MM.1S (cell line): ENCODE measurements at regions not wholly inside any gene's neighbourhood (a gene's known extent, or its start where the extent isn't known, plus 50 kb on each side); places are given as distances from the start of the nearest gene placed in this dataset.

Source experiments
- DNase-seq: peaks from one replicate; pipeline ENCODE4 v3.0.0-alpha.2; 2015
- H2AFZ ChIP-seq: fragments of 300-600 bp; sonication (generic); 2 replicates; pipeline ENCODE4 v1.6.0; 2016; ENCODE audit warnings: antibody characterized with exemption, low read length
- H3F3A ChIP-seq: fragments of 300-600 bp; sonication (generic); 2 replicates; pipeline ENCODE4 v1.6.1; 2016; ENCODE audit warnings: mild to moderate bottlenecking, antibody characterized with exemption, low read length, moderate library complexity, mixed read lengths; ENCODE audit not compliant: insufficient read depth
- H3K27ac ChIP-seq: fragments of 300-600 bp; sonication (generic); 2 replicates; pipeline ENCODE4 v1.5.1; 2016; ENCODE audit warnings: mild to moderate bottlenecking, low read length
- H3K27me3 ChIP-seq: fragments of 300-600 bp; sonication (generic); replicated peaks from 2 replicates; pipeline ENCODE4 v1.6.0; 2016; ENCODE audit warnings: low read length; ENCODE audit not compliant: insufficient read depth
- H3K36me3 ChIP-seq: fragments of 300-600 bp; sonication (generic); replicated peaks from 2 replicates; pipeline ENCODE4 v1.6.1; 2016; ENCODE audit warnings: mild to moderate bottlenecking, low read length, mixed read lengths; ENCODE audit not compliant: insufficient read depth
- H3K4me1 ChIP-seq: fragments of 300-600 bp; sonication (generic); 2 replicates; pipeline ENCODE4 v1.6.1; 2016; ENCODE audit warnings: low read length, mixed read lengths
- H3K4me2 ChIP-seq: fragments of 300-600 bp; sonication (generic); 2 replicates; pipeline ENCODE4 v1.6.0; 2016; ENCODE audit warnings: low read depth, low read length
- H3K4me3 ChIP-seq: fragments of 300-600 bp; sonication (generic); 2 replicates; pipeline ENCODE4 v1.5.1; 2016; ENCODE audit warnings: low read length, mixed read lengths
- H3K79me2 ChIP-seq: fragments of 300-600 bp; sonication (generic); 2 replicates; pipeline ENCODE4 v1.6.1; 2016; ENCODE audit warnings: mixed run types, low read length, mixed read lengths
- H3K9ac ChIP-seq: fragments of 300-600 bp; sonication (generic); 2 replicates; pipeline ENCODE4 v1.6.1; 2016; ENCODE audit warnings: low read length, mixed read lengths
- H3K9me2 ChIP-seq: fragments of 300-600 bp; sonication (generic); replicated peaks from 2 replicates; pipeline ENCODE4 v1.6.1; 2016; ENCODE audit warnings: mild to moderate bottlenecking, low read length, mixed read lengths; ENCODE audit not compliant: insufficient read depth
- H3K9me3 ChIP-seq: fragments of 300-600 bp; sonication (generic); replicated peaks from 2 replicates; pipeline ENCODE4 v1.6.1; 2016; ENCODE audit warnings: mild to moderate bottlenecking, low read length, mixed read lengths; ENCODE audit not compliant: insufficient read depth
- H4K20me1 ChIP-seq: fragments of 300-600 bp; sonication (generic); 2 replicates; pipeline ENCODE4 v1.6.1; 2016; ENCODE audit warnings: mild to moderate bottlenecking, low read length, moderate library complexity, mixed read lengths; ENCODE audit not compliant: insufficient read depth
- EZH2 ChIP-seq: fragments of 300-600 bp; sonication (generic); optimal IDR thresholded peaks from 2 replicates; pipeline ENCODE3; 2017; ENCODE audit warnings: low read depth, mild to moderate bottlenecking, antibody characterized with exemption, low read length, mixed read lengths
- EZH2phosphoT487 ChIP-seq: fragments of 300-600 bp; sonication (generic); IDR thresholded peaks from 2 replicates; pipeline ENCODE4 v1.6.1; 2018; ENCODE audit warnings: antibody characterized with exemption, low read length
- TF ChIP-seq, protein P1 (sequence below): fragments of 300-600 bp; sonication (generic); IDR thresholded peaks from 2 replicates; pipeline ENCODE4 v1.5.1; 2016; ENCODE audit warnings: antibody characterized with exemption, low read length, mixed read lengths

DNA sequence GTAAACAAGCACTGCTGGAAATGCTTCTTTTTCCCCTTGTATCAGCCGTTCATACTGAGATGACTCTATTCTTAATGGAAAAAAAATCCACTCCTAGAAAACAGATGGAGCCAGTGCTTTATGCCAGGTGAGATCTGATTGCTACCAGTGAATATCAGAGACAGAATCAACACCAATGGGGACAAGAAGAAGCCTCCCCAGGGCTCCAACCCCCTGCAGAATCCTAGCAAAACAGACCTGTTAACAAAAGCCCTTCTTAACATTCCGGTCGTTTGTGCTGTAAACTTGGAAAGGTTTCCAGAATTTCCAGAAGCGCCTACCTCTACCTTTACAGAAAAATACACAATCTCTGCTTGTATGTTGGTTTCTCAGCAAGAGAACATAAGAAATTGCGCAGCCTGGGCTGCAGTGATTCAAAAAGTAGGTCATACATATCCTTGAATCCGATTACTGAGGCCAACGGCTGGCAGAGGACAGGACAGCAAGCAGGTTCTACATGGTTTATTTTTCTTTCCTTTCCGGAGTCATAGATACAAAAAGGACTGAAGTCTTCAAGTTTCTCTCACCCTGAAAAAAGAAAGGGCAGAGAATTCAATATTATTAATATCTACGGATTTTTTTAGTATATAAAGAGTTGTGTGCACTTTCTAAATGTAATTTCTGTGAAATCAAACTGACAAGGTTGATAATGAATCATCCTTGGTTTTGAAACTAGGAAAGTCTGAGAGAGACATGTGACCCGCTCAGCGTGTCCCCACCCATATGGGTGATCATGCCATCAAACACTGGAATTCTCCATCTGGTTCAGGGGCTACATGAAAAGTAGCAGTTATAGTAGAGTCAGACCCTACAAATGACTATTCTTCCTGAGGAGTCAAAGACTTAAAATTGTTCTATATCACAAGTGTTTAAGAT, 266.7 kb upstream of the MGAT5 start:
- DNase-seq, result no peak
- Histone ChIP-seq H3K79me2 (no peaks in the 10 kb centered on the region), H3K4me2 (no peak overlapping the region), H3K9me3 (no peaks in the 10 kb centered on the region), H3K27me3 (no peaks in the 10 kb centered on the region), H3K36me3 (no peaks in the 10 kb centered on the region), H3F3A (no peaks in the 10 kb centered on the region), H4K20me1 (no peaks in the 10 kb centered on the region), H3K9me2 (no peaks in the 10 kb centered on the region), H3K4me3 (no peak overlapping the region), H3K4me1 (peaks cover 5% of the 10 kb centered on the region; the same call in 1 of the 2 replicates), H3K9ac (no peak overlapping the region), H2AFZ (no peak overlapping the region), H3K27ac (no peak overlapping the region)
- TF ChIP-seq EZH2 (no peak), EZH2phosphoT487 (no peak)
- TF ChIP-seq, protein P1, sequence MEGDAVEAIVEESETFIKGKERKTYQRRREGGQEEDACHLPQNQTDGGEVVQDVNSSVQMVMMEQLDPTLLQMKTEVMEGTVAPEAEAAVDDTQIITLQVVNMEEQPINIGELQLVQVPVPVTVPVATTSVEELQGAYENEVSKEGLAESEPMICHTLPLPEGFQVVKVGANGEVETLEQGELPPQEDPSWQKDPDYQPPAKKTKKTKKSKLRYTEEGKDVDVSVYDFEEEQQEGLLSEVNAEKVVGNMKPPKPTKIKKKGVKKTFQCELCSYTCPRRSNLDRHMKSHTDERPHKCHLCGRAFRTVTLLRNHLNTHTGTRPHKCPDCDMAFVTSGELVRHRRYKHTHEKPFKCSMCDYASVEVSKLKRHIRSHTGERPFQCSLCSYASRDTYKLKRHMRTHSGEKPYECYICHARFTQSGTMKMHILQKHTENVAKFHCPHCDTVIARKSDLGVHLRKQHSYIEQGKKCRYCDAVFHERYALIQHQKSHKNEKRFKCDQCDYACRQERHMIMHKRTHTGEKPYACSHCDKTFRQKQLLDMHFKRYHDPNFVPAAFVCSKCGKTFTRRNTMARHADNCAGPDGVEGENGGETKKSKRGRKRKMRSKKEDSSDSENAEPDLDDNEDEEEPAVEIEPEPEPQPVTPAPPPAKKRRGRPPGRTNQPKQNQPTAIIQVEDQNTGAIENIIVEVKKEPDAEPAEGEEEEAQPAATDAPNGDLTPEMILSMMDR, result no peak

DNA sequence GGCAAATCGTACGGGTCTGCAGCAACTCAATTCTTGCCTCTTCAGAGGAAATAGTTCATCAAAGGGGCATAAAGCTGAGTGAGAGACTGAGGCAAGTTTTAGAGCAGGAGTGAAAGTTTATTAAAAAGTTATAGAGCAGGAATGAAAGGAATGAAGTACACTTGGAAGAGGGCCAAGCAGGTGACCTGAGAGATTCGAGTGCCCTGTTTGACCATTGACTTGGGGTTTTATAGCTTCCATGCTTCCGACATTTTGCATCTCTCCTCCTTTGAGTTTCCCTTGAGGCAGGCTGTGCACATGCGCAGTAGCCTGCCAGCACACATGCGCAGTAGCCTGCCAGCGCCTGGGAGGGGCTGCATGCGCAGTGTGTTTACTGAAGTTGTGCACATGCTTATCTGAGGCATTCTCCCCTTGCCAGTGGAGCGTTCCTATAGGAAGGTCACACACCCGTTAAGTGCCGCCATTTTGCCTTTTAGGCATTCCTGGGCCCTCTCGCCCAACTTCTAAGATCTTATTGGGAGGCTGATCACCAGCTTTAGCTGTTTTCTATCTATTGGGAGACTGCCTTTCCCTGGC, 265.5 kb upstream of the MGAT5 start:
- Histone ChIP-seq H2AFZ (no peak overlapping the region), H3K36me3 (no peaks in the 10 kb centered on the region), H3K4me3 (no peak overlapping the region), H4K20me1 (no peaks in the 10 kb centered on the region), H3K4me2 (no peak overlapping the region), H3K4me1 (peaks cover 5% of the 10 kb centered on the region; the same call in 1 of the 2 replicates), H3K27me3 (no peaks in the 10 kb centered on the region), H3K9me2 (no peaks in the 10 kb centered on the region), H3K27ac (no peak overlapping the region), H3K9ac (no peak overlapping the region), H3K79me2 (no peaks in the 10 kb centered on the region), H3K9me3 (no peaks in the 10 kb centered on the region), H3F3A (no peaks in the 10 kb centered on the region)
- DNase-seq, result no peak
- TF ChIP-seq EZH2, result no peak
- TF ChIP-seq, protein P1, result no peak

DNA sequence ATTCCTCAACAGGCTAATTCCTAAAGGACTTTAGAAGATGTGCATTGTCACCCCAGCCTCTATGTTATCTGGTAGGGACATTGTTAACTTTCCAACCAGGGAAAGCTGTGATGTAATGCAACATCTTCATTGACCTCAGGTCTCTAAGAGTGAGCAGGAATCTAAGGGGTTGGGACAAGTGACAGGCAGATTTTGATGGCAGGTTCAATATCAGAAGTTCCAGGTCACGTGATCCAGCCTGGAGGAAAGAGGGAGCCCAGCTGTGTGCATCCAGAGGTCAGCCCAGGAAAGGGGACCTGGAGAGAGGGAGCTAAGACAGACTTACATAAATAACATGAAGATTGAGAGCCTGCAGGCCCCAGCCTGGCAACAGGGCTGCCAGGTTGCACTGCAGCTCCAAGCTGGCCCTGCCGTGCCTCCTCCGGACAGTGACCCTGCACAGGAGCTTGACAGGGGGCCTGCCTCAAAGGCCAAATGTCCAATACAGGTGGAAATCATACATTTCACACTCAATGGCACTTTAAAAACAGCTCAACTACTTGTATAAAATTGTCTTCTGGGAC, 262.2 kb upstream of the MGAT5 start:
- Histone ChIP-seq H2AFZ (no peak overlapping the region), H3K36me3 (no peaks in the 10 kb centered on the region), H3K27ac (no peak overlapping the region), H3K4me2 (no peak overlapping the region), H3F3A (no peaks in the 10 kb centered on the region), H3K9me2 (no peaks in the 10 kb centered on the region), H4K20me1 (no peaks in the 10 kb centered on the region), H3K4me1 (no peaks in the 10 kb centered on the region), H3K4me3 (no peak overlapping the region), H3K9me3 (no peaks in the 10 kb centered on the region), H3K79me2 (no peaks in the 10 kb centered on the region), H3K9ac (no peak overlapping the region), H3K27me3 (no peaks in the 10 kb centered on the region)
- DNase-seq, result no peak
- TF ChIP-seq, protein P1, result no peak
- no peak for TF ChIP-seq EZH2
- no peak for TF ChIP-seq EZH2phosphoT487
